Ovary (tissue), 7 donors: ENCODE measurements at regions not wholly inside any gene's neighbourhood (a gene's known extent, or its start where the extent isn't known, plus 50 kb on each side); places are given as distances from the start of the nearest gene placed in this dataset.
"Not testable (repeated sequence)": the region's sequence is repeated elsewhere in the genome, so short reads cannot be mapped to it uniquely, and the experiment has no call there.

ENCODE experiments used
- DNase-seq, 5 donors: peaks; one replicate each; pipeline ENCODE4 v3.0.0-alpha.2; 2019 to 2020
- H3K27ac ChIP-seq, 2 donors: fragments of 200-600 bp; one replicate each; pipeline versions ENCODE4 v1.5.1 to v1.8.0; 2019 to 2022
- H3K27me3 ChIP-seq: fragments of 200-600 bp; one replicate; pipeline ENCODE4 v1.8.0; 2022
- H3K36me3 ChIP-seq: fragments of 200-600 bp; sonication (generic); one replicate; pipeline ENCODE4 v1.5.1; 2019
- H3K4me1 ChIP-seq: one replicate; pipeline ENCODE4 v1.8.1; 2013; ENCODE audit warnings: mild to moderate bottlenecking, moderate library complexity; ENCODE audit not compliant: insufficient read depth
- H3K4me3 ChIP-seq: fragments of 200-600 bp; sonication (generic); one replicate; pipeline ENCODE4 v1.5.1; 2017
- H3K9me3 ChIP-seq, 2 donors: fragments of 200-600 bp in 1 of 2; sonication (generic) in 1 of 2; one replicate each; pipeline versions ENCODE4 v1.5.1 to v1.8.1; 2013 to 2019; ENCODE audit warnings: mild to moderate bottlenecking in 1 of 2, moderate library complexity in 1 of 2
- EP300 ChIP-seq: sonication (generic); formaldehyde crosslinking; IDR thresholded peaks from one replicate; pipeline ENCODE4 v1.6.1; 2017; ENCODE audit warnings: antibody characterized with exemption
- POLR2A ChIP-seq: fragments of 450-650 bp; IDR thresholded peaks from one replicate; pipeline ENCODE4 v1.6.1; 2017; ENCODE audit warnings: antibody characterized with exemption, mild to moderate bottlenecking, moderate library complexity
- WGBS, 3 donors: extraction: QIAGEN DNeasy Blood & Tissue Kit in 1 of 3; methylation state at CpG; one replicate each; pipeline versions ENCODE4 v1.1.5 to v1.1.7; 2013 to 2017; 5-methylcytosine and 5-hydroxymethylcytosine counted together
- intact Hi-C, 4 donors: fragments of 100-400 bp; cut with DNase I; formaldehyde crosslinking; loops; one replicate each; pipeline versions ENCODE4 v1.11.0 to v1.15.1; 2022 to 2023
- TF ChIP-seq, protein P1 (sequence below), 3 donors: fragments of 450-650 bp in 2 of 3; fragments of 200-600 bp in 1 of 3; IDR thresholded peaks; one replicate each; pipeline versions ENCODE4 v1.5.1 to v1.8.0; 2016 to 2022; ENCODE audit warnings: antibody characterized with exemption in 3 of 3, mild to moderate bottlenecking in 1 of 3
- donor health status: DM: no; HTN: no; CAD: no; lungs with moderate emphysema.
- donor health status: DM: no; HTN: no; CAD: no.
- donor health status: Bipolar disorder and iron deficiency.
- donor health status: DM: no; HTN: no; CAD: no.
- donor health status: DM: yes; HTN: yes; CAD: no.

GRCh38 chr6:115582386-115582785 lies 478.3 kb downstream of the FRK start:
- no peaks in the 10 kb centered on the region for H3K9me3 ChIP-seq
- no peak overlapping the region for H3K27ac ChIP-seq
- no peak overlapping the region for H3K4me3 ChIP-seq
- TF ChIP-seq, protein P1, sequence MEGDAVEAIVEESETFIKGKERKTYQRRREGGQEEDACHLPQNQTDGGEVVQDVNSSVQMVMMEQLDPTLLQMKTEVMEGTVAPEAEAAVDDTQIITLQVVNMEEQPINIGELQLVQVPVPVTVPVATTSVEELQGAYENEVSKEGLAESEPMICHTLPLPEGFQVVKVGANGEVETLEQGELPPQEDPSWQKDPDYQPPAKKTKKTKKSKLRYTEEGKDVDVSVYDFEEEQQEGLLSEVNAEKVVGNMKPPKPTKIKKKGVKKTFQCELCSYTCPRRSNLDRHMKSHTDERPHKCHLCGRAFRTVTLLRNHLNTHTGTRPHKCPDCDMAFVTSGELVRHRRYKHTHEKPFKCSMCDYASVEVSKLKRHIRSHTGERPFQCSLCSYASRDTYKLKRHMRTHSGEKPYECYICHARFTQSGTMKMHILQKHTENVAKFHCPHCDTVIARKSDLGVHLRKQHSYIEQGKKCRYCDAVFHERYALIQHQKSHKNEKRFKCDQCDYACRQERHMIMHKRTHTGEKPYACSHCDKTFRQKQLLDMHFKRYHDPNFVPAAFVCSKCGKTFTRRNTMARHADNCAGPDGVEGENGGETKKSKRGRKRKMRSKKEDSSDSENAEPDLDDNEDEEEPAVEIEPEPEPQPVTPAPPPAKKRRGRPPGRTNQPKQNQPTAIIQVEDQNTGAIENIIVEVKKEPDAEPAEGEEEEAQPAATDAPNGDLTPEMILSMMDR (IDR thresholded peaks at IDR 0.05): no peak
- TF ChIP-seq POLR2A (no peak), EP300 (no peak)
- no peaks in the 10 kb centered on the region for H3K4me1 ChIP-seq
- no peaks in the 10 kb centered on the region for H3K36me3 ChIP-seq
- 89 to 98% (median 91%) methylated on average over 2 of the region's 2 CpGs for WGBS, 3 donors
- no peaks in the 10 kb centered on the region for H3K27me3 ChIP-seq
- no peak for DNase-seq
- intact Hi-C loops: no loop called here

GRCh38 chr6:115579565-115579964 lies 481.1 kb downstream of the FRK start:
- H3K4me1 ChIP-seq, H3K9me3 ChIP-seq, H3K4me3 ChIP-seq, H3K27ac ChIP-seq, DNase-seq, intact Hi-C loops, H3K36me3 ChIP-seq, H3K27me3 ChIP-seq: not testable (repeated sequence)
- 83 to 91% (median 88%) methylated on average over 2 of the region's 2 CpGs for WGBS, 3 donors

DNA sequence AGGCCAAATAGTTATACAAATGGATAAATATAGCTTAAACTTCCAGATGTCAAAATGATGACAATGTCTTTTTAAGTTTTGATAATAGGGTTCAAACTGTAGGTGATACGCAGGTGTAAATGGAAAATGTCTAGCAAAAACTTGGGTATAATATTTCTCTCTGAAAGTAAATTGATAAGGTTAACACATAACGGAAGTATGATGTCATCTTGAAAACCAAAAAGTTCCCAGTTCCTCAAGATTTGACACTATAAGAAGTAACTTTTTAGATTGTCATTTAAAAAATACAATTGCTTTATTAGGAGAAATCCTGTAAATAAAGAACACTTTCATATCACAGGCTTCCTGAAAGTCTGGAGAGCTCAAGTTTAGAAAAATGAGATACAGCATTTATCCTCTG lies 483.4 kb downstream of the FRK start:
- Histone ChIP-seq H3K9me3 (no peaks in the 10 kb centered on the region), H3K27ac (no peak overlapping the region), H3K36me3 (no peaks in the 10 kb centered on the region), H3K4me3 (no peak overlapping the region), H3K4me1 (no peaks in the 10 kb centered on the region), H3K27me3 (no peaks in the 10 kb centered on the region)
- TF ChIP-seq POLR2A: no peak
- no peak for TF ChIP-seq EP300
- TF ChIP-seq, protein P1 (IDR thresholded peaks at IDR 0.05): no peak
- WGBS, 3 donors: 45 to 68% (median 66%) methylated on average over 2 of the region's 2 CpGs
- DNase-seq: no peak
- intact Hi-C loops: no loop called here

- DNase-seq: no peak
- 85 to 97% (median 86%) methylated on average over 1 of the region's 1 CpG for WGBS, 3 donors
- no peak overlapping the region for H3K27ac ChIP-seq
- intact Hi-C loops: no loop called here
- H3K27me3 ChIP-seq: no peaks in the 10 kb centered on the region
- TF ChIP-seq, protein P1 (IDR thresholded peaks at IDR 0.05): no peak
- TF ChIP-seq POLR2A: no peak
- no peak for TF ChIP-seq EP300
- no peaks in the 10 kb centered on the region for H3K4me1 ChIP-seq
- H3K4me3 ChIP-seq: no peak overlapping the region
- H3K9me3 ChIP-seq: no peaks in the 10 kb centered on the region
- no peaks in the 10 kb centered on the region for H3K36me3 ChIP-seq
Observed at GRCh38 chr6:115575285-115575684, 485.4 kb downstream of the FRK start.

- intact Hi-C loops: no loop called here
- Histone ChIP-seq H3K36me3 (no peaks in the 10 kb centered on the region), H3K27me3 (no peaks in the 10 kb centered on the region), H3K4me1 (no peaks in the 10 kb centered on the region), H3K4me3 (no peak overlapping the region), H3K27ac (no peak overlapping the region), H3K9me3 (no peaks in the 10 kb centered on the region)
- no peak for DNase-seq
- no peak for TF ChIP-seq POLR2A
- no peak for TF ChIP-seq EP300
- TF ChIP-seq, protein P1 (IDR thresholded peaks at IDR 0.05): no peak
- WGBS, 3 donors: 30 to 43% (median 35%) methylated on average over 2 of the region's 2 CpGs
Observed at GRCh38 chr6:115573861-115574260, 486.8 kb downstream of the FRK start.
